ENCODE measurements at regions not wholly inside any gene's neighbourhood (a gene's known extent, or its start where the extent isn't known, plus 50 kb on each side); places are given as distances from the start of the nearest gene placed in this dataset.

DNA sequence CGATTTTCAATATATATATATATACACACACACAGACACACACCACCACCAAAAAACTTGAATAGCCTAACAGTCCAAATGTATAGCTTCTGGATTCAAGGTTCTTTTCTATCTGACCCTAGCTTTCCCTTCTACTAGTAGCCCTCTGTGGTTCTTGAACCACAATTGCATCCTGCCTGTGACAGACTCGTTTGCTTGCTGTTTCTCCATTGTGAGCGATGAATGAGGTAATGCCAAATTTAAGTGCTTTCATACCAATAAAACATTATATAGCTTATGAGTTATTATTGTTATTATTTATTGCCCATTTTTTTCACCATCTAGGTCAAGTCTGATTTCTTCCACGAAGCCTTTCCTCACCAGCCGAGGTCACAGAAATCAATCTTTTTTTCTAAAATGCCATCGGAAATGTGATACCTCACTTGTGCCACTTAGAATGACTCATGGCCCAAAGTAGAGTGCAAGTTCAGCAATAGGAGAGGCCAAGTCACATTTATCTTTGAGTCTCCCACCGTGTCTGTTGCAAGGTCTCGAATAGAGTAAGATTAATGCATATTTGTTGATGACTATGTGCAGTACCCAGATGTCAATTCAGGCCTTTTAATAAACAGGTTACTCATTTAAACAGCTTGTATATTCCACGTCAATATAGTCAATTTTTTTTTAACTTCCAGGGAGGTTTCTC, 1015.8 kb upstream of the SEL1L start:
- DNase-seq (ENCODE audit: low read depth), result no peak
- H3K4me3 ChIP-seq (ENCODE audit: low read depth, low read length), result no peak overlapping the region

DNA sequence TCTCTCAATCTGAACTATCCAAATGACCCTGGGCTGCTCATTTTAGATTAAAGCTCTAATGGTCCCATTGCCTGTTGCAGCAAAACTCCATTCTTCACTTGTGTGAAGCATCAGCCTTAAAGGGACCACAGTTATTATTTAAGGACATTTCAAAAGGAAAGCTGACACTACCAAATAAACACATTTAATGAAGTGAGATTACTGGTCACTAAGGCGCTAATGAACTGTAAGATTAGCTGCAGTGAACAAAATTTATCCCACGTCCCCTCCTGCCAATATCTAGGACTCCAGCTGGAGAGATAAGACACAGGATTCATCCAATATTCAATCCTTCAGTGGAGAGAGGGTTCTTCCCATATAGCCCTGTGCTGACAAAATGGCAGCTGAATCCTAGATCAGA, 1029.2 kb upstream of the SEL1L start:
- DNase-seq (ENCODE audit: low read depth), result no peak

DNA sequence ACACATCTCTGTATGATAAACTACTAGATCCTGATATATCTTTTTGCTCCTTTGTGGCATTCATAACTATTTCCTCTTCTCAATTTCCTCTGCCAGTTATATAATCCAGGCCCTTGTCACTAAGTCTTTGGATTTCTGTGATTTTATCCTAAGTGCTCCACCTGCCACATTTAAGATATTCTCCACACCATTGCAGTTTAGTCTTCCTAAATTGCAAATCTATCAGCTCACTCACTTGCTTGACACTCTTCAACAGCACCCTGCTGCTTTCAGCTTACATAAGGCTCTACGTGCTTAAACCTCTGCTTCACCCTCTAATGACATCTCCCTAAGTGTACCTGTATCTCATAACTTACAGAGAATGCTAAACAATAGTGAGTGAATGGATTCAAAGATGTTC, 1032.2 kb upstream of the SEL1L start:
- no peak for DNase-seq (ENCODE audit: low read depth)
- no peak overlapping the region for H3K4me3 ChIP-seq (ENCODE audit: low read depth, low read length)

More for the DNA sequence above, 1029.2 kb upstream of the SEL1L start:
- H3K4me3 ChIP-seq (ENCODE audit: low read depth, low read length), result no peak overlapping the region

DNA sequence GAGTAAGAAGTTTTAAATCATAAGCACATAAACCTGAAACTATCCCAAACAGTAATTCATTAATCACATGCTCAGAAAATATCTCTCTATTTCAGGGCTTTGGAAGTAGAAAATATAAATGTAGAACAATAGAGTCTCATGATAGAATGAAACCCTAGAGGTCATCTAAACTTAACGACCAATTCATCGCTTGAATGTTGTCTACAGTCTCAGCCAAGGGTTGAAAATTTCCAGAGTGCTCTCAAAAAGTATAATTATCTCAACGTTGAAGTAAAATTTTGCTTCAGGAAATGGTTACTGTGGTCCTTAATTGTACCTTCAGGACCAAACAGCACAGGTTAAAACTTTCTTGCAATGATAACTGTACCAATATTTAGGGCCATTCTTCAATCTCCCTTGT, 1053.6 kb upstream of the SEL1L start:
- H3K4me3 ChIP-seq (ENCODE audit: low read depth, low read length), result no peak overlapping the region
- no peak for DNase-seq (ENCODE audit: low read depth)

DNA sequence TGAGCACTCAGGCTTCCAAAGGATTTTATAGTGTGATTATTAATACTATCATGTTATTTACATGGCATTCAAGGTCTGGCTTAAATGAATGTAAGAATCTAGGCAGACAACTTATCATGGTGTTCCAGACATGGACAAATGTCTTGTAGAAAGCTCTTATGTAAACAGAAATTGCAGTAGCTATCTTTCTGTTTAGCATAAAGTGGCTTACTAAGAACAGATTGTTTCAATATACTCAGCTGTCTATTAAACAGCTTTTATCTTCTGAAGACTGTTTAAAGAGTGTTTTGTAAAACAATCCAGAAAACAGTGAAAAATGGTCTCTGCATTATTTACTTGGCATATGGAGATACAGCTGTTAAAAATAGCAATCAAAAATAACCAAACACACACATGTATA, 1061.8 kb upstream of the SEL1L start:
- no peak overlapping the region for H3K4me3 ChIP-seq (ENCODE audit: low read depth, low read length)
- DNase-seq (ENCODE audit: low read depth), result no peak

DNA sequence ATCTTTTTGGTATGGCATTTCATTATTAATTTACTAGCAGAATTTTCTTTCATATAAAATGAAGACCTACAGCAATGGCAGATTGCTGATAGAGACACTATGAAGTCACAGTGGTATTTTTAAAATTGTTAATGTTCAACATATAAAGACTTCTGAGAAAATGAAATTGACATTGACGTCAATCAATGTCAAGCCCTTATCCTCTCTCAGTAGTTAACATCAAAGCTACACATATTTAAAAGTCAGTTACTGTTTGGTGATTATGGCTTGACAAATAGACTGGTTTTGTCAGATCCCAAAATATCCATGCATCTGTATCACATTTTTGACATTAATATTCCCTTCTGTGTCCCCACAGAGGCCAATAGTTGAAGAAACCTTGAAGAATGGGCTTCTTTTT, 1069.1 kb upstream of the SEL1L start:
- no peak for DNase-seq (ENCODE audit: low read depth)
- H3K4me3 ChIP-seq (ENCODE audit: low read depth, low read length), result no peak overlapping the region

DNA sequence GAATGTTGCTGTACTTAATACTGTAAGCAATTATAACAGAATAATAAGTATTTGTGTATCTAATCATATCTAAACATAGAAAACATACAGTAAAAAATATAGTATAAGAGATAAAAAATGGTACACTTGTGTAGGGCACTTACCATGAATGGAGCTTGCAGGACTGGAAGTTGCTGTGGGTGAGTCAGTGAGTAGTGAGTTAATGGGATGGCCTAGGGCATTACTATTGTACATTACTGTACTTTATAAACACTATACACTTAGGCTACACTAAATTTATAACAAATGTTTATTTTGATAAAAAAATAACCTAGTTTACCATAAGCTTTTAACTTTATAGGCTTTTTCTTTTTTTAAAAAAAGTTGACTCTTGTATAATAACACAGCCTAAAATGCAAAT, 1071.2 kb upstream of the SEL1L start:
- DNase-seq (ENCODE audit: low read depth), result no peak
- H3K4me3 ChIP-seq (ENCODE audit: low read depth, low read length), result no peak overlapping the region

DNA sequence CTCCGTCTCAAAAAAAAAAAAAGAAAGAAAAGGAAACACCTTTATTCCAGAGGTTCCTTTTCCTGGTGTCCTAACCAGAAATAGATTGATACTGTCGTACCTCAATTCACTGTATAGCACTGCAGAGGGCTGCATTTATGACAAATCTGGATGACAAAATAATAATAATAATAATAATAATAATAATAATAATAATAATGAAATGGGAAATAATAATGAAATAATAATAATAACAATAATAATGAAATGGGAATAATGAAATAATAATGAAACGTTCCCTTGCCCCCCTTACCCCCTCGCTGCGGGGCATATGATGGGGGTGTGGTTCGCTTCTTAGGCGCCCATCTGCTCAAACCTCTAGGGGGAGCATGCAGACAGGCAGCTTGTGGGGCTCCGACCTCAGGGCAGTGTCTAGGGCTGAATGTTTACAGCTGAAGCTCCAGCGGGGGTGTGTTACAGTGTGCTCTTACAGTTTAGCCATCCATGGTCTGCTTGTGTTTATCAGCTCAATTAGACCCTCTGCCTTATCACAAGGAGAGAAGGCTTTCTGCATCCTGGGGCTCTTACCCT, 1088.3 kb upstream of the SEL1L start:
- no peak for DNase-seq (ENCODE audit: low read depth)
- H3K4me3 ChIP-seq (ENCODE audit: low read depth, low read length), result no peak overlapping the region

DNA sequence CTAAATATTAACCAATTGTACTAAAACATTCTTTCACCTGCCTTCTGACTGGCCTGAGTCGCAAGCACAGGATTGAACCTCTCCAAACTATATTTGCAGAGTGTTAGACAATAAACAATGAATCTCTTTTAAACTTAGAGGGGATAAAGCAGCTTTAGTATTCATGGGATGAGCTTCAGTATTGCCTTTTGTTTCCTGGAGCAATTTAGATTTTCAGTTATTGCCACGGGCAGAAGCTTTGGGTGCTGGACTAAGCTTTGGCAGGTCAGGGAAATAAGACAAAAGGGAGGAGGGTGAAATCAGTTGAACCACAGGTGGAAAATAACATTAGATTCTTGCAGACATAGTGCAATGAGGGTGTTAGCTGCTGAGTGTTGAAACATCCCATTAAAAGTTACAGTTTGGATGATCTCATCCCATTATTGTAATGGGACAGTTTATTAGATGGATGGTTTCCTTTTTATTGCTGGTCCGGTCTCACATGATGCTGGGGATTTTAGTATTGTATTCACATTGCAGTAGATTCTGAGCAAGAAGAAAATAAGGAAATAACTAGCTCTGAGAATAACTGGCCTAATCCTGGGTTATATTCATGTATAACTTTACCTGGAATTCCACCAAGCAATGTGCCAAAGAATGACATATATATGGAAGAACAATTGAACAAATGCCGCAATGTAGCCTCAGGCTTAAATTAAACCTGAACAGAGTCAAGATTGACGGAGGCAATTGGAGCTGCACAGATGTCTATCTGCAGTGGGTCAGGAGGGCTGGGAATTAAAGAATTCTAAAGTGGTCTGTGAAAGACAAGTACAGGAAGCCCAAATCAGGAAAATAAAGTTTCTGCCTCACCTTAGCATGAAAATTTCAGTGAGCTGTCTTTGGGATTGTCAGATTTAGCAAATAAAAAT, 1092.8 kb upstream of the SEL1L start:
- H3K4me3 ChIP-seq (ENCODE audit: low read depth, low read length), result no peak overlapping the region
- DNase-seq (ENCODE audit: low read depth), result no peak

DNA sequence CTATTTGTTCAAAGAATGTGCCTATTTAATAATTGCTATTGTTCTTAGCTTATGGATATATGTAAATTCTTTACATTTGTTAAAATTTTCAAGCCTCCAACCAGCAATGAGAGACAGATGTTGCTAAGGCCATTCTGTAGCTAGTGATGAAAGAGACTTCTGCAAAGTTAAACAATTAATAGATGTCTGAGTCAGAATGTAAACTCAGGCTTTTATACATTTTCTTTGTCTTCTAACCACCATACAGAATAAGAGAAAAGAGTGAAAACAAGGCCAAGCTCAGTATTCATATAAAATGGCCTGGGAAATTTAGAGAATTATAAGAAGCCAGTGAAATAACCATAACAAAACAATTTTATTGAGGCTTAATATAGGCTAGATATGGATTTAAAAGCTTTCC, 1102.3 kb upstream of the SEL1L start:
- H3K4me3 ChIP-seq (ENCODE audit: low read depth, low read length), result no peak overlapping the region
- no peak for DNase-seq (ENCODE audit: low read depth)

DNA sequence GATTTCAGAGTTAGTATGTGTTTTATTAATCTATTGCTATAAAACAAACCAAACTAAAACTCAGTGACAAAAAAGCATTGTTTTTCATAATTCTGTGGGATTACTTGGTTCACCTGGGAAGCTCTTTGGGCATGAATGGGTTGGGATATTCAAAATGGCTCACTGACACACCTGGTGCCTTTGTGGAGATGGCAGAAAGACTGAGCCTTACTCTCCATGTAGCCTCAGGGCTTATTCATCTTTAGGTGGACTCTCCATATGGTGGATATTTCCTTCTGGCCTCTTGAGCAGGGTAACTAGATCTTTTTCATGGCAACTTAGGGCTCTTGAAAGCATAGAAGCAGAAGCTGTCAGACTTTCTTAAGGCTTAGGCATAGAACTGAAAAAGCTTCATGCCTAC, 1102.8 kb upstream of the SEL1L start:
- no peak overlapping the region for H3K4me3 ChIP-seq (ENCODE audit: low read depth, low read length)
- no peak for DNase-seq (ENCODE audit: low read depth)

DNA sequence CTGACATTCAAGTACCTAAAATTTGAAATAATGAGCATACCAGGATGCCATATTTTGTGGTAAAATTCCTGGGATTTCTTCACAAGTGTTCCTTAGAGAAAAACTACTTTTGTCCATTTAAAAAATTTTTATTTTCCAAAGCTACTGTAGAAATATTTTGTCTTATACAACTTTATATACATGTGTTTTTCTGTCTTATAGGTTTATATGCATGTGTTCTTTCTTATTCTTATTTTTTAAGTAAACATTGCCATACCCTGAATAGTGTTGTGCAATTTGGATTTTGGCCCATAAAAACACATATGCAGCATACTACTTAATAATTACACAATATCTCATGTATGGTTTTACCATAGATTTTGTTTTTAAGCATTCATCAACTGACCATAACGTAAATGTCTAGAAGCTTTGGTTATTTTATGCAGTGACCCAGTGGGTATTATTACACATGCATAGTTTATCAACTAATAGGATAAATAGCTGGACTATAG, 1107.4 kb upstream of the SEL1L start:
- DNase-seq (ENCODE audit: low read depth), result no peak
- H3K4me3 ChIP-seq (ENCODE audit: low read depth, low read length), result no peak overlapping the region

DNA sequence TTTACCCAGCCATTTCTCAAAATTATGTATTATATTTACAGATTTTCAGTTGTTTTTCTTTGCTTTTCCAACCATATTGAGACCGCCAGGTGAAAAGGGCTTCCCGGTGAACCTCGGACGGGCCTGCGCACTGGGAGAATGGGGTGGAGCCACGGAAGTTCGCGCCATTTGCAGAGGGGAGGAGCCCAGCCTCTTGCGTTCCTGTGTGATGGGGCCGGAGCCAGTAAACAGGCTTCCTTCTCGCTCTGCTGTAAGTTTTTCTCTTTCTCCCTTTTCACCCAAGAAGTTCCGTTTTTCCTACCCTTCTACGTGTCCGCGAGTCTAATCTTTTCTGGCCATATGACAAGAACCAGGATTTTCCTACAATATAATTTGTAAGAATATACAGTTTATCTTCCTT, 1108.8 kb upstream of the SEL1L start:
- no peak for DNase-seq (ENCODE audit: low read depth)
- no peak overlapping the region for H3K4me3 ChIP-seq (ENCODE audit: low read depth, low read length)

DNA sequence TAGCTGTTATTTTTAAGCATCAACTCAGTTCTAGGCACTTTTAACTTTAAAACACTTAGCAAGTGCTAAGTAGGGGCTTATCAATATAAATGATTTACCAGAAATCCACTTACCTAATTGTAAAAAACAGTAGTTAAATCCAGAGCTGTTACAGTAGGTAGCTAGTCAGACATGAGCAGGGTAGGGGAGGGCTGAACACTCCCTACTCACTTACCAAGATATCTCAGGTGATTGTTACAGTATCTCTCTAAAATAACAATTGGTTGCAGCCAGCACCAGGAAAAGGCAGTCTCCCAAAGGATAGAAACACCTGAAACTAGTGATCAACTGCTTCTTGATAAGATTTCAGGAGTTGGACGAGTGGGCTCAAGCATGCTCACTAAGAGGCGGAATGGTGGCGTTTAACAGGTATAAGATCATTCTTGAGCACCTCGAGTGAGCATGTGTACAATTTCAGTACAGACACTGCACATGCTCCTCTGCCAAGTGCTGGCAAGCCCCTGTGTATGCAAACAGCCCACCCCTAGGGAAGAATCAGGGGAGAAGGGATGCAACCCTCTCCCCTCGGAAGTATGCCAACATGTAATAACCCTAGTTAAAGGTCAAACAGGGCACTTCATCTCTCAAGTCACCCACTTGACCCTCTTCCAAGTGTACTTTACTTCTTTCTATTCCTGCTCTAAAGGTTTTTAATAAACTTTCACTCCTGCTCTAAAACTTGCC, 1113.6 kb upstream of the SEL1L start:
- no peak for DNase-seq (ENCODE audit: low read depth)
- no peak overlapping the region for H3K4me3 ChIP-seq (ENCODE audit: low read depth, low read length)

DNA sequence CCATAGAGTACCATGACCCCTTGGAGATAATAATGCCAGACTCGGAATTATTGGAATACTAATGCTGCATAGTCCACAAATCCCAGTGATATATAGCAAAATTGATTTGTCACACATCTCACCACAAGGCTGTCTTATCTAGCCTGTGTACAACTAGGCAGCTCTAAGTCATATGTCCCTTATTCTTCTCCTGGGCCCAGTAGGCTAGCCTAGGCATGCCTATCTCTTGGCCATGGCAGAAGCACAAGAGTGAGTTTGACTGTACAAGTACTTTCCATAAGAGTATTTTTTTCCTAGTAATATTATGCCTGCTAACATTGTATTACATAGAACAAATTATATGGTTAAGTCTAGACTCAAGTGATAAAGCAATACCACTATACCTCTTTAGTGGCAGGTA, 1122.1 kb upstream of the SEL1L start:
- DNase-seq (ENCODE audit: low read depth), result no peak
- no peak overlapping the region for H3K4me3 ChIP-seq (ENCODE audit: low read depth, low read length)

DNA sequence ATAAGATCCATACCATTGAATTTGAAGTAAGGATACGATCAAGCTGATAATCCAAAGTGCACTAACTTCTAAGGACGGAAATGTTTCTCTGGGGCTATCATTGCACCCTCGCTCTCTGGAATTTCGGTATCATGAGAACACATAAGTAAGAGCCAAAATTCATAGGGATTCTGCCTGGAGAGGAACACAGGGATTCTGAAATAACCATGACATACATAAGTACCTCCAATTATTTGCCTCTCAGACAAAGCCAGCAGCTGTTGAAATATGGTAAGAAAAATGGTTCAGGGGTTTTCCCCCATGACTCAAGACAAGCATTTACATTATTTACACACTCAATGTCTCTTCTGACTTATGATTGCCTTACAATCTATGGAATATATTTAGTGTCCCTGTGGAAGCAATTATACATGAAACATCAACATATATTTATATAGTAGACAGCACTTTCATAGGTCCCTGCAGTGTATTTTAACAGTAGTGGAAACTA, 1123.6 kb upstream of the SEL1L start:
- no peak for DNase-seq (ENCODE audit: low read depth)
- no peak overlapping the region for H3K4me3 ChIP-seq (ENCODE audit: low read depth, low read length)

DNA sequence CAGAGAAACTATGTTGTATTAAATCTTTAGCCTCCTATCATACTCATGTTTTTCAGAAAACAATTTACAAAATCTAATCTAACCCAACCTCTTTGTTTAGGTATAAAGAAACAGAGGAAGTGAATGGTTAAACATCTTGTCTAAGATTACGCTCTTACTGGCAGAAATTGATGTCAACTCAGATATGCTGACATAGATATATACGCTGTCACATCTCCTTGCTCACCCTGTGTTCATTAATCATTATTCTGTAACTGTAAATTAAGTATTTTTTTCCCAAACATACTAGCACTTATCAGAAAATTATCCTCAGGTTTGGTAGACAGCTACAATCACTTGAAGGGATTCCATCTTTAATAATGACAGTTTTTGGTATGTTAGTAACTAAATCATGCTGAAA, 1127.6 kb upstream of the SEL1L start:
- DNase-seq (ENCODE audit: low read depth), result no peak
- H3K4me3 ChIP-seq (ENCODE audit: low read depth, low read length), result no peak overlapping the region

DNA sequence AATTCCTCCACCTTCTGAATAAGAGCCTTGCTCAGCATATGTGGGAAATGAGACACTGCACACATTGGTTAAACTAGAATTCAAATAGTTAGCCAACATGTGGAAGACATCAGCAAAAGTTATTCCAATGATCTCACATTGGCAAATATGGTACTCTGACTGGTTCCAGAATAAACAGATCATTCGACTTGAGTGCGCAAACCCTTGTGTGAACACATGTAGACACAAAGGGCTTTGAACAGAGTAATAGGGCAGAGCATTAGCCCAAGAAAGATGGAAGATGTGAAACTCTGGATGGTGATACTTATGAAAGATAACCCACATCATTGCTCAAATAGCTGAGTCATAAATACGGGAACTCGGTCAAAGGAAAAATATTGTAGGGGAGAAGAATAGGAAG, 1133.4 kb upstream of the SEL1L start:
- no peak for DNase-seq (ENCODE audit: low read depth)
- H3K4me3 ChIP-seq (ENCODE audit: low read depth, low read length), result no peak overlapping the region

DNA sequence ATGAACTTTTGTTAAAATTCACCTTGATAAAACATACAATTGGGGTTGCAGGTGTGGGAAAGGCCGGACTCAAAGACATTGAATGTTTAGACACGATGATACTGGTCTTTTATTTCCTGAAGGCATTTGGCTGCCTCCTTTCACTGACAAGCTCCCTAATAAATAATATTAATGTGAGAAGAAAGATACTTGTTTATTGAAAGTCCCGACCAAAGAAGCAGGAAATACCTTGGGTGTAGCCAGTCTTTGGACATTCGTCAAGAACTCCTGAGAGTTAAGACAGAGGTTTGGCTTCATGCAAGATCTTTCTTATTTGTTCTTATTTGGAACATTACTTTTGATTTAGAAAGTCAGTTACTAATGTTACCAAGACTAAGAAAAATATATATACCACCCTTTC, 1133.8 kb upstream of the SEL1L start:
- DNase-seq (ENCODE audit: low read depth), result no peak
- H3K4me3 ChIP-seq (ENCODE audit: low read depth, low read length), result no peak overlapping the region

DNA sequence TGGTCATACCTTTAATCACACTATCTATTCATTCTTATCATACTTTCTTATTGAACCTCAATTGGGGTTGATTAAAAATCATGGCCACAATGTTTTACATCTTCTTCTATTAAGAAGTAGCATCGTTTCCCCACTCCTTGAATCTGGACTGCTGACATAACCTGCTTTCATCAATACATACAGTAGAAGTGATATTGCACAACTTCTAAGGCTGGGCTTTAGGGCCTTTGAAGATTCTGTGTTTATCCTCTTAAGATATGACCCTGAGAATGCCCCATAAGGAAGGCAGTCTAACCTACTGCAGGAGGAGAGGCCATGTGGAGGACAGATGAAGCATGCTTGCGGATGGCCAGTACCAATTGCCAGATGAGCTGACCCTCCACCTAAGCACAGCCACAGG, 1142.8 kb upstream of the SEL1L start:
- no peak for DNase-seq (ENCODE audit: low read depth)
- no peak overlapping the region for H3K4me3 ChIP-seq (ENCODE audit: low read depth, low read length)

Data from skeletal muscle cell (primary cell).